H9 (cell line): ENCODE measurements at regions not wholly inside any gene's neighbourhood (a gene's known extent, or its start where the extent isn't known, plus 50 kb on each side); places are given as distances from the start of the nearest gene placed in this dataset.

Source experiments
- DNase-seq: peaks from one replicate; pipeline ENCODE4 v3.0.0-alpha.2; 2017
- H2AFZ ChIP-seq: one replicate; pipeline ENCODE4 v1.6.1; 2013; ENCODE audit warnings: mild to moderate bottlenecking, low read length, control low read depth, moderate library complexity
- H2AK5ac ChIP-seq: 2 replicates; pipeline ENCODE4 v1.6.1; 2013; ENCODE audit warnings: low read length, control low read depth, mixed read lengths; ENCODE audit not compliant: insufficient read length
- H2BK120ac ChIP-seq: one replicate; pipeline ENCODE4 v1.6.1; 2013; ENCODE audit warnings: low read depth, mild to moderate bottlenecking, low read length, control low read depth, inconsistent platforms; ENCODE audit not compliant: poor library complexity, severe bottlenecking
- H2BK12ac ChIP-seq: 2 replicates; pipeline ENCODE4 v1.6.1; 2013; ENCODE audit warnings: low read length, control low read depth, mixed read lengths, low read depth; ENCODE audit not compliant: insufficient read length
- H2BK15ac ChIP-seq: 2 replicates; pipeline ENCODE4 v1.6.1; 2013; ENCODE audit warnings: low read depth, low read length, control low read depth
- H2BK20ac ChIP-seq: one replicate; pipeline ENCODE4 v1.6.1; 2013; ENCODE audit warnings: low read depth, mild to moderate bottlenecking, low read length, control low read depth, inconsistent platforms; ENCODE audit not compliant: poor library complexity, severe bottlenecking
- H2BK5ac ChIP-seq: 2 replicates; pipeline ENCODE4 v1.6.1; 2013; ENCODE audit warnings: low read length, control low read depth, mixed read lengths; ENCODE audit not compliant: insufficient read length
- H3K14ac ChIP-seq: 2 replicates; pipeline ENCODE4 v1.6.1; 2013; ENCODE audit warnings: low read length, control low read depth; ENCODE audit not compliant: insufficient read depth
- H3K18ac ChIP-seq: 2 replicates; pipeline ENCODE4 v1.6.1; 2013; ENCODE audit warnings: low read depth, mild to moderate bottlenecking, mixed read lengths, low read length, control low read depth; ENCODE audit not compliant: insufficient read length
- H3K23ac ChIP-seq: 2 replicates; pipeline ENCODE4 v1.6.1; 2013; ENCODE audit warnings: low read length, control low read depth, mixed read lengths, low read depth; ENCODE audit not compliant: insufficient read length
- H3K23me2 ChIP-seq: 2 replicates; pipeline ENCODE4 v1.6.1; 2013; ENCODE audit warnings: low read depth, mild to moderate bottlenecking, mixed read lengths, low read length, control low read depth; ENCODE audit not compliant: insufficient read length, poor library complexity, severe bottlenecking
- H3K27ac ChIP-seq: 2 replicates; pipeline ENCODE4 v1.5.1; 2013; ENCODE audit warnings: low read length, control low read depth, mixed read lengths, low read depth; ENCODE audit not compliant: insufficient read length
- H3K27me3 ChIP-seq: 2 replicates; pipeline ENCODE4 v1.6.1; 2013; ENCODE audit warnings: low read length, control low read depth, inconsistent platforms; ENCODE audit not compliant: insufficient read depth
- H3K4ac ChIP-seq: 2 replicates; pipeline ENCODE4 v1.6.1; 2013; ENCODE audit warnings: low read depth, mild to moderate bottlenecking, control low read depth, inconsistent platforms, low read length, moderate library complexity
- H3K4me1 ChIP-seq: 2 replicates; pipeline ENCODE4 v1.6.1; 2013; ENCODE audit warnings: low read length, control low read depth, inconsistent platforms; ENCODE audit not compliant: insufficient read depth
- H3K4me2 ChIP-seq: 2 replicates; pipeline ENCODE4 v1.6.1; 2013; ENCODE audit warnings: low read length, control low read depth, mixed read lengths; ENCODE audit not compliant: insufficient read length, insufficient read depth
- H3K56ac ChIP-seq: 2 replicates; pipeline ENCODE4 v1.6.1; 2013; ENCODE audit warnings: low read depth, mild to moderate bottlenecking, mixed read lengths, low read length, control low read depth; ENCODE audit not compliant: insufficient read length
- H3K79me1 ChIP-seq: 2 replicates; pipeline ENCODE4 v1.6.1; 2013; ENCODE audit warnings: low read depth, mild to moderate bottlenecking, moderate library complexity, low read length, control low read depth, inconsistent platforms; ENCODE audit not compliant: insufficient read depth, poor library complexity, severe bottlenecking
- H3K79me2 ChIP-seq: 2 replicates; pipeline ENCODE4 v1.6.1; 2013; ENCODE audit warnings: low read length, control low read depth, inconsistent platforms; ENCODE audit not compliant: insufficient read depth
- H3K9ac ChIP-seq: 2 replicates; pipeline ENCODE4 v1.6.1; 2013; ENCODE audit warnings: low read length, control low read depth, mixed read lengths; ENCODE audit not compliant: insufficient read length; ENCODE audit errors: extremely low read depth
- H3K9me3 ChIP-seq: one replicate; pipeline ENCODE4 v1.6.1; 2013; ENCODE audit warnings: low read depth, low read length, inconsistent platforms; ENCODE audit not compliant: control insufficient read depth
- H3T11ph ChIP-seq: one replicate; pipeline ENCODE4 v1.6.1; 2013; ENCODE audit warnings: mild to moderate bottlenecking, low read length, control low read depth, inconsistent platforms
- H4K20me1 ChIP-seq: one replicate; pipeline ENCODE4 v1.6.1; 2013; ENCODE audit not compliant: control insufficient read depth, insufficient read length, insufficient read depth
- H4K5ac ChIP-seq: 2 replicates; pipeline ENCODE4 v1.6.1; 2013; ENCODE audit warnings: low read depth, mild to moderate bottlenecking, mixed read lengths, low read length, control low read depth; ENCODE audit not compliant: insufficient read length
- H4K8ac ChIP-seq: replicated peaks from 2 replicates; pipeline ENCODE4 v1.6.1; 2013; ENCODE audit warnings: low read length, control low read depth, mixed read lengths, low read depth; ENCODE audit not compliant: insufficient read length
- H4K91ac ChIP-seq: 2 replicates; pipeline ENCODE4 v1.6.1; 2013; ENCODE audit warnings: low read depth, mild to moderate bottlenecking, moderate library complexity, mixed read lengths, low read length, control low read depth; ENCODE audit not compliant: insufficient read length
- H3K27ac Mint-ChIP-seq, 3 experiments: 2 replicates in 2 of 3; 3 replicates in 1 of 3; pipeline ENCODE4 v1.8.0; 2020 to 2021; ENCODE audit warnings: mixed read lengths in 3 of 3, mild to moderate bottlenecking in 1 of 3, moderate library complexity in 1 of 3
- H3K27me3 Mint-ChIP-seq: 2 replicates; pipeline ENCODE4 v1.8.0; 2021; ENCODE audit warnings: low read depth, mild to moderate bottlenecking, moderate library complexity, mixed read lengths
- H3K36me3 Mint-ChIP-seq, 3 experiments: 2 replicates in 2 of 3; 3 replicates in 1 of 3; pipeline ENCODE4 v1.8.0; 2020 to 2021; ENCODE audit warnings: low read depth in 3 of 3, mixed read lengths in 3 of 3; ENCODE audit not compliant: insufficient read depth in 1 of 3
- H3K4me1 Mint-ChIP-seq, 2 experiments: 2 replicates each; pipeline ENCODE4 v1.8.0; 2020; ENCODE audit warnings: mixed read lengths in 2 of 2
- H3K4me3 Mint-ChIP-seq, 2 experiments: 2 replicates in 1 of 2; 3 replicates in 1 of 2; pipeline ENCODE4 v1.8.0; 2020 to 2021; ENCODE audit warnings: mild to moderate bottlenecking in 2 of 2, mixed read lengths in 2 of 2, moderate library complexity in 1 of 2
- H3K9me3 Mint-ChIP-seq, 2 experiments: 2 replicates in 1 of 2; 3 replicates in 1 of 2; pipeline ENCODE4 v1.8.0; 2020; ENCODE audit warnings: mild to moderate bottlenecking in 2 of 2, mixed read lengths in 2 of 2, moderate library complexity in 1 of 2
- WGBS: extraction: QIAGEN DNeasy Blood & Tissue Kit; methylation state at CpG from one replicate; pipeline ENCODE4 v1.1.7; 2013; ENCODE audit warnings: missing lambda C conversion rate, low lambda C conversion rate, mixed read lengths; ENCODE audit not compliant: insufficient read length; ENCODE audit errors: extremely low coverage; 5-methylcytosine and 5-hydroxymethylcytosine counted together
- TF ChIP-seq, protein P1 (sequence below): fragments of 200-600 bp; sonication (generic); conservative IDR thresholded peaks from 3 replicates; pipeline ENCODE4 v1.8.0; 2021; ENCODE audit warnings: antibody characterized with exemption, mild to moderate bottlenecking

DNA sequence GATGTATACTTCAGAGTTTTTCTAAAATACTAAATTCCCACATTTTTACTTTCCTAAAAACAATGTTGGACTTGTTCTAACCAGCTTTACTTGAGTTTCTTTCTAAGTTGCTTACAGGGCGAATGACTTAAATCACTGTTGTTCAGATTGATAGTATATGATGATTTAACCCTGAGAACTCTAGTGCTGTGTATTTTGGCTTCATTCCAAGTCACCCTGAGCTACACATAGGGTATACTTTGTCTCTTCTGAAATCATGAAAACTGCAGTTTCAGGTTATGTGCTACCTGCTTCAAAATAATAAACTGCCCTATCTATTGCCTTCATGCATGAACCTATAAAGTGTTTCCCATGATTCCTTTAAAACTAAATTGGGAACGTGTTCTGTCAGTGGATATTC, 162.5 kb upstream of the PDE3A start:
- no peak overlapping the region for H2BK15ac ChIP-seq
- Mint-ChIP-seq H3K27ac (no peak overlapping the region), H3K4me3 (no peak overlapping the region), H3K9me3 (peaks cover 0 to under 1% of the 10 kb centered on the region in 2 experiments; a peak in 2 of 5 replicates), H3K4me1 (peaks cover 8 to 12% of the 10 kb centered on the region in 2 experiments), H3K36me3 (no peaks in the 10 kb centered on the region; a peak in 1 of 7 replicates), H3K27me3 (no peaks in the 10 kb centered on the region; the same call in 1 of the 2 replicates)
- no peak overlapping the region for H3T11ph ChIP-seq
- no peaks in the 10 kb centered on the region for H3K79me2 ChIP-seq
- H3K14ac ChIP-seq: no peak overlapping the region
- no peak overlapping the region for H3K18ac ChIP-seq
- TF ChIP-seq, protein P1, sequence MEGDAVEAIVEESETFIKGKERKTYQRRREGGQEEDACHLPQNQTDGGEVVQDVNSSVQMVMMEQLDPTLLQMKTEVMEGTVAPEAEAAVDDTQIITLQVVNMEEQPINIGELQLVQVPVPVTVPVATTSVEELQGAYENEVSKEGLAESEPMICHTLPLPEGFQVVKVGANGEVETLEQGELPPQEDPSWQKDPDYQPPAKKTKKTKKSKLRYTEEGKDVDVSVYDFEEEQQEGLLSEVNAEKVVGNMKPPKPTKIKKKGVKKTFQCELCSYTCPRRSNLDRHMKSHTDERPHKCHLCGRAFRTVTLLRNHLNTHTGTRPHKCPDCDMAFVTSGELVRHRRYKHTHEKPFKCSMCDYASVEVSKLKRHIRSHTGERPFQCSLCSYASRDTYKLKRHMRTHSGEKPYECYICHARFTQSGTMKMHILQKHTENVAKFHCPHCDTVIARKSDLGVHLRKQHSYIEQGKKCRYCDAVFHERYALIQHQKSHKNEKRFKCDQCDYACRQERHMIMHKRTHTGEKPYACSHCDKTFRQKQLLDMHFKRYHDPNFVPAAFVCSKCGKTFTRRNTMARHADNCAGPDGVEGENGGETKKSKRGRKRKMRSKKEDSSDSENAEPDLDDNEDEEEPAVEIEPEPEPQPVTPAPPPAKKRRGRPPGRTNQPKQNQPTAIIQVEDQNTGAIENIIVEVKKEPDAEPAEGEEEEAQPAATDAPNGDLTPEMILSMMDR: no peak
- H2BK12ac ChIP-seq: no peak overlapping the region
- no peaks in the 10 kb centered on the region for H3K23me2 ChIP-seq
- H3K4me1 ChIP-seq: no peaks in the 10 kb centered on the region
- H4K91ac ChIP-seq: no peak overlapping the region
- no peak overlapping the region for H2AK5ac ChIP-seq
- H2BK5ac ChIP-seq: no peak overlapping the region
- H2BK120ac ChIP-seq: no peak overlapping the region
- no peak overlapping the region for H2BK20ac ChIP-seq
- H4K8ac ChIP-seq: no peak overlapping the region
- no peaks in the 10 kb centered on the region for H3K79me1 ChIP-seq
- no peak overlapping the region for H3K4ac ChIP-seq
- no peak overlapping the region for H3K23ac ChIP-seq
- no peaks in the 10 kb centered on the region for H3K27me3 ChIP-seq
- H3K9ac ChIP-seq: no peak overlapping the region
- no peaks in the 10 kb centered on the region for H3K9me3 ChIP-seq
- H4K5ac ChIP-seq: no peak overlapping the region
- no peaks in the 10 kb centered on the region for H4K20me1 ChIP-seq
- no peak overlapping the region for H3K56ac ChIP-seq
- H3K4me2 ChIP-seq: no peak overlapping the region
- no peak overlapping the region for H3K27ac ChIP-seq
- DNase-seq: no peak
- no CpG with 5 or more reads among the region's 2 CpGs for WGBS
- no peak overlapping the region for H2AFZ ChIP-seq
